K562 (cell line): ENCODE measurements at regions not wholly inside any gene's neighbourhood (a gene's known extent, or its start where the extent isn't known, plus 50 kb on each side); places are given as distances from the start of the nearest gene placed in this dataset.

Experiments used
- ATAC-seq: fragments of 200-7000 bp; cut with Tn5 transposase; 3 replicates; pipeline ENCODE4 v1.9.1; 2020; ENCODE audit warnings: moderate library complexity
- BruUV-seq: library from RNA; stranded (reverse); fragments of 400-500 nt; replicated peaks from 2 replicates; lab custom pipeline; 2021; lab: Mats Ljungman, UMichigan
- CTCF ChIA-PET: fragments of 300-600 bp; formaldehyde crosslinking; extraction: SDS; loops from one replicate; lab custom pipeline; 2021; ENCODE audit warnings: low intra/inter-chr PET ratio; lab: Yijun Ruan, JAX
- POLR2A ChIA-PET: fragments of 300-600, 350-650 bp; sonication (Branson Sonifier 250); formaldehyde crosslinking; extraction: SDS; loops from one replicate; lab custom pipeline; 2021; ENCODE audit warnings: antibody characterized with exemption, inconsistent platforms; lab: Yijun Ruan, JAX
- DNase-seq, 4 experiments: peaks; one replicate each; pipeline versions ENCODE4 v3.0.0 to v3.0.0-alpha.2; 2011 to 2018; ENCODE audit warnings: low spot score in 3 of 4, mixed read lengths in 3 of 4; ENCODE audit errors: extremely low read depth in 1 of 4
- FAIRE-seq: peaks from 2 replicates; lab custom pipeline; 2011; peaks lifted over from hg19 to GRCh38; lab: Jason Lieb, UNC
- H2AFZ ChIP-seq: 2 replicates; pipeline ENCODE4 v1.6.0; 2011; ENCODE audit warnings: low read depth, low read length, control low read depth, inconsistent platforms
- H3K27ac ChIP-seq: fragments of 200-600 bp; 3 replicates; pipeline ENCODE4 v1.8.0; 2011; ENCODE audit warnings: low read depth, mild to moderate bottlenecking, control low read depth, inconsistent platforms, low read length, moderate library complexity, mixed read lengths; ENCODE audit errors: extremely low read depth
- H3K27me3 ChIP-seq, 2 experiments: fragments of 300-600 bp in 1 of 2; 2 replicates in 1 of 2; 3 replicates in 1 of 2; pipeline versions ENCODE4 v1.6.0 to v1.8.0; 2011; ENCODE audit warnings: inconsistent platforms in 2 of 2, low read length in 2 of 2, mild to moderate bottlenecking in 1 of 2, mixed read lengths in 1 of 2, moderate library complexity in 1 of 2; ENCODE audit not compliant: control insufficient read depth in 2 of 2, insufficient read depth in 2 of 2
- H3K36me3 ChIP-seq: fragments of 300-600 bp; 3 replicates; pipeline ENCODE4 v1.8.0; 2011; ENCODE audit warnings: mild to moderate bottlenecking, low read length, inconsistent platforms; ENCODE audit not compliant: control insufficient read depth, insufficient read depth
- H3K4me1 ChIP-seq, 2 experiments: fragments of 200-600 bp in 1 of 2; replicated peaks in 1 of 2; 2 replicates in 1 of 2; 3 replicates in 1 of 2; pipeline versions ENCODE4 v1.5.1 to v1.8.0; 2011; ENCODE audit warnings: inconsistent platforms in 2 of 2, low read length in 2 of 2, mild to moderate bottlenecking in 1 of 2, mixed read lengths in 1 of 2, moderate library complexity in 1 of 2; ENCODE audit not compliant: control insufficient read depth in 2 of 2, insufficient read depth in 2 of 2
- H3K4me2 ChIP-seq: 2 replicates; pipeline ENCODE4 v1.6.1; 2011; ENCODE audit warnings: low read length, control low read depth, inconsistent platforms, mixed read lengths; ENCODE audit not compliant: insufficient read depth
- H3K4me3 ChIP-seq: fragments of 200-600 bp; sonication (generic), shearing (Covaris generic); 2 replicates; pipeline ENCODE4 v1.5.1; 2016; ENCODE audit warnings: control low read depth, inconsistent platforms
- H3K79me2 ChIP-seq: fragments of 200-600 bp; 3 replicates; pipeline ENCODE4 v1.8.0; 2011; ENCODE audit warnings: low read length, inconsistent platforms; ENCODE audit not compliant: control insufficient read depth, insufficient read depth
- H3K9ac ChIP-seq, 2 experiments: 2 replicates each; pipeline versions ENCODE4 v1.6.0 to v1.6.1; 2011; ENCODE audit warnings: low read depth in 2 of 2, low read length in 2 of 2, control low read depth in 1 of 2, inconsistent platforms in 1 of 2, mild to moderate bottlenecking in 1 of 2, mixed read lengths in 1 of 2; ENCODE audit not compliant: insufficient read depth in 1 of 2
- H3K9me1 ChIP-seq: one replicate; pipeline ENCODE4 v1.6.0; 2011; ENCODE audit warnings: inconsistent platforms, mild to moderate bottlenecking, low read length, moderate library complexity; ENCODE audit not compliant: control insufficient read depth, insufficient read depth
- H3K9me3 ChIP-seq: replicated peaks from 2 replicates; pipeline ENCODE4 v1.5.1; 2011; ENCODE audit warnings: low read depth, low read length, inconsistent platforms; ENCODE audit not compliant: control insufficient read depth, insufficient read depth
- H4K20me1 ChIP-seq: replicated peaks from 2 replicates; pipeline ENCODE4 v1.6.1; 2011; ENCODE audit warnings: low read length, inconsistent platforms, mixed read lengths; ENCODE audit not compliant: control insufficient read depth, insufficient read depth
- ATF1 ChIP-seq, 2 experiments: fragments of 450-650 bp in 1 of 2; IDR thresholded peaks; 2 replicates each; pipeline ENCODE4 v1.6.1; 2016; ENCODE audit warnings: missing compliant biosample characterization in 1 of 2, missing genetic modification characterization in 1 of 2
- CHD4 ChIP-seq: fragments of 200-600 bp; sonication (generic); IDR thresholded peaks from 3 replicates; pipeline ENCODE4 v1.6.1; 2012; ENCODE audit warnings: low read depth, mild to moderate bottlenecking, mixed read lengths, low read length, inconsistent platforms; ENCODE audit not compliant: insufficient read depth, insufficient replicate concordance, poor library complexity, severe bottlenecking
- COPS2 ChIP-seq: fragments of 450-650 bp; conservative IDR thresholded peaks from 2 replicates; pipeline ENCODE4 v1.6.1; 2016; ENCODE audit warnings: mild to moderate bottlenecking, moderate library complexity
- ETS2 ChIP-seq: IDR thresholded peaks from 2 replicates; pipeline ENCODE4 v1.6.1; 2016; ENCODE audit warnings: borderline replicate concordance, missing genetic modification characterization, mild to moderate bottlenecking, moderate library complexity, missing compliant biosample characterization; ENCODE audit not compliant: poor library complexity, severe bottlenecking
- HNRNPUL1 ChIP-seq: fragments of 200-400 bp; formaldehyde crosslinking; IDR thresholded peaks from 2 replicates; pipeline ENCODE4 v1.6.1; 2017; ENCODE audit warnings: low read length
- LCOR ChIP-seq: sonication (generic); formaldehyde crosslinking; IDR thresholded peaks from 2 replicates; pipeline ENCODE4 v1.8.0; 2022; ENCODE audit warnings: mild to moderate bottlenecking, missing genetic modification reagents
- PHB ChIP-seq: fragments of 250-450 bp; sonication (Bioruptor Pico); IDR thresholded peaks from 2 replicates; pipeline ENCODE4 v1.5.0; 2021
- POLR2AphosphoS2 ChIP-seq: IDR thresholded peaks from 2 replicates; pipeline ENCODE4 v1.6.1; 2012; ENCODE audit warnings: low read length, improper control_type of control experiment
- SNRNP70 ChIP-seq: fragments of 200-400 bp; formaldehyde crosslinking; optimal IDR thresholded peaks from 2 replicates; pipeline ENCODE3; 2017; ENCODE audit warnings: low read depth, low read length
- ZKSCAN8 ChIP-seq: fragments of 200-800 bp; sonication (Bioruptor generic); IDR thresholded peaks from 2 replicates; pipeline ENCODE4 v1.6.1; 2016; ENCODE audit warnings: missing genetic modification characterization, missing compliant biosample characterization
- WGBS: fragments of 100-300 bp; shearing (Covaris generic); methylation state at CpG from one replicate; pipeline ENCODE4 v1.1.6; 2016; ENCODE audit warnings: low coverage, mixed read lengths; ENCODE audit not compliant: insufficient coverage; ENCODE audit errors: missing lambda C conversion rate; 5-methylcytosine and 5-hydroxymethylcytosine counted together
- in situ Hi-C: fragments of 300-500 bp; cut with MboI; formaldehyde crosslinking; loops from 4 replicates; pipeline ENCODE4 v1.15.0; 2018; ENCODE audit warnings: inconsistent platforms, mixed read lengths
- intact Hi-C: fragments of 100-400 bp; cut with micrococcal nuclease; formaldehyde crosslinking; loops from 2 replicates; pipeline ENCODE4 v1.14.2; 2022
- TF ChIP-seq, protein P1 (sequence below): fragments of 250-450 bp; sonication (Bioruptor Pico); IDR thresholded peaks from 2 replicates; pipeline ENCODE4 v1.8.0; 2021; ENCODE audit warnings: mild to moderate bottlenecking, moderate library complexity
- TF ChIP-seq, protein P2 (sequence below), 2 experiments: fragments of 450-650 bp in 1 of 2; sonication (generic) in 1 of 2; formaldehyde crosslinking in 1 of 2; IDR thresholded peaks in 1 of 2; conservative IDR thresholded peaks in 1 of 2; 2 replicates each; pipeline versions ENCODE4 v1.6.1 to v1.8.1; 2016 to 2023; ENCODE audit warnings: mild to moderate bottlenecking in 2 of 2, moderate library complexity in 2 of 2, inconsistent platforms in 1 of 2, missing genetic modification reagents in 1 of 2

DNA sequence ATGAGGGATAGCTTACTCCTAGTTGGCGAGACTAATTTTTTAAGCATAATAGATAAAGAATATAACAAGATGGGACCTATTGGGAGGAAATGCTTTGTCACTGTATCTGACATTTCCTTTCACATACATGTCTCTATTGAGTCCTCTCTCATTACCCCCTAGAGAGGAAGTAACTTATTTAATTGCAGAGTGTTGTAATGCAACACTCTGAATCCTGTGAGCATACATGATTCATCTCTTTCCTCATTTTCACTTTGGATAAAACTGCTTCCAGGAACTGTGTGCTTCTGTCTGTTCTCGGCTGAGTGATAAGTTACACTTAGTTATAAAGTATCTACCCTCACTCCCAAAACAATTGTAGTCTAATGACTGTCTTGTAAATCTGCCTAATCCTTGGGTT is 266.1 kb upstream of the ANXA10 start:
- CTCF ChIA-PET: no interaction called here
- no TSS peak for BruUV-seq
- no peak for FAIRE-seq

More for the DNA sequence above, 266.1 kb upstream of the ANXA10 start:
- no peak overlapping the region for H3K9ac ChIP-seq
- H3K4me3 ChIP-seq: no peak overlapping the region
- DNase-seq: no peak
- H3K36me3 ChIP-seq: no peaks in the 10 kb centered on the region
- TF ChIP-seq ZKSCAN8 (CRISPR knock-in tag): no peak
- TF ChIP-seq ETS2 (tag): no peak
- no peak for TF ChIP-seq COPS2
- no peak for TF ChIP-seq SNRNP70
- TF ChIP-seq, protein P1, sequence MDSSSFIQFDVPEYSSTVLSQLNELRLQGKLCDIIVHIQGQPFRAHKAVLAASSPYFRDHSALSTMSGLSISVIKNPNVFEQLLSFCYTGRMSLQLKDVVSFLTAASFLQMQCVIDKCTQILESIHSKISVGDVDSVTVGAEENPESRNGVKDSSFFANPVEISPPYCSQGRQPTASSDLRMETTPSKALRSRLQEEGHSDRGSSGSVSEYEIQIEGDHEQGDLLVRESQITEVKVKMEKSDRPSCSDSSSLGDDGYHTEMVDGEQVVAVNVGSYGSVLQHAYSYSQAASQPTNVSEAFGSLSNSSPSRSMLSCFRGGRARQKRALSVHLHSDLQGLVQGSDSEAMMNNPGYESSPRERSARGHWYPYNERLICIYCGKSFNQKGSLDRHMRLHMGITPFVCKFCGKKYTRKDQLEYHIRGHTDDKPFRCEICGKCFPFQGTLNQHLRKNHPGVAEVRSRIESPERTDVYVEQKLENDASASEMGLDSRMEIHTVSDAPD (CRISPR knock-in tag): no peak
- TF ChIP-seq HNRNPUL1: no peak
- TF ChIP-seq, protein P2, sequence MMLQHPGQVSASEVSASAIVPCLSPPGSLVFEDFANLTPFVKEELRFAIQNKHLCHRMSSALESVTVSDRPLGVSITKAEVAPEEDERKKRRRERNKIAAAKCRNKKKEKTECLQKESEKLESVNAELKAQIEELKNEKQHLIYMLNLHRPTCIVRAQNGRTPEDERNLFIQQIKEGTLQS (IDR thresholded peaks at IDR 0.05): no peak
- TF ChIP-seq, protein P2 (CRISPR knock-in tag; conservative IDR thresholded peaks at IDR 0.05): no peak
- no peak for TF ChIP-seq LCOR (CRISPR knock-in tag)
- TF ChIP-seq POLR2AphosphoS2: no peak
- TF ChIP-seq CHD4: no peak
- no peak for TF ChIP-seq ATF1 (CRISPR knock-in tag; IDR thresholded peaks at IDR 0.05)
- TF ChIP-seq ATF1 (tag; IDR thresholded peaks at IDR 0.05): no peak
- TF ChIP-seq PHB (CRISPR knock-in tag): no peak
- in situ Hi-C loops (no loop called here), intact Hi-C loops (no loop called here)
- H3K27ac ChIP-seq: no peak overlapping the region
- H3K9me3 ChIP-seq: no peaks in the 10 kb centered on the region
- H2AFZ ChIP-seq: no peak overlapping the region
- ATAC-seq: no peak
- H4K20me1 ChIP-seq: no peaks in the 10 kb centered on the region
- no peak overlapping the region for H3K4me2 ChIP-seq
- H3K4me1 ChIP-seq: no peaks in the 10 kb centered on the region
- H3K27me3 ChIP-seq: no peaks in the 10 kb centered on the region
- H3K79me2 ChIP-seq: no peaks in the 10 kb centered on the region
- POLR2A ChIA-PET: no interaction called here
- no peaks in the 10 kb centered on the region for H3K9me1 ChIP-seq
- WGBS: 4% methylated on average over 2 of the region's 2 CpGs
